HG03280 (cell line): ENCODE measurements at regions not wholly inside any gene's neighbourhood (a gene's known extent, or its start where the extent isn't known, plus 50 kb on each side); places are given as distances from the start of the nearest gene placed in this dataset.

Experiments
- ATAC-seq: cut with Tn5 transposase; IDR thresholded peaks from one replicate; pipeline ENCODE4 v1.9.1; 2021; ENCODE audit warnings: mild to moderate bottlenecking, moderate library complexity; ENCODE audit not compliant: unreplicated experiment

- no peak for ATAC-seq
Measured at GRCh38 chr10:53013201-53013810, 240.7 kb upstream of the MBL2 start.

GRCh38 chr10:53009961-53010907, 237.7 kb upstream of the MBL2 start:
- no peak for ATAC-seq

- no peak for ATAC-seq
Measured at GRCh38 chr10:53007527-53007842, 234.9 kb upstream of the MBL2 start.

GRCh38 chr10:53006663-53007526, 234.3 kb upstream of the MBL2 start:
- no peak for ATAC-seq

- ATAC-seq, result no peak
Measured at GRCh38 chr10:53005612-53006345, 233.2 kb upstream of the MBL2 start.

- ATAC-seq, result peak; percentile 39
Measured at GRCh38 chr10:53003094-53003493, 230.5 kb upstream of the MBL2 start.

- ATAC-seq, result no peak
Measured at GRCh38 chr10:52999681-53000080, 227.1 kb upstream of the MBL2 start.

- ATAC-seq, result no peak
Measured at GRCh38 chr10:52999258-52999657, 226.7 kb upstream of the MBL2 start.

- ATAC-seq, result no peak
Measured at GRCh38 chr10:52997007-52997406, 224.4 kb upstream of the MBL2 start.

GRCh38 chr10:52994370-52994769, 221.8 kb upstream of the MBL2 start:
- ATAC-seq, result no peak

GRCh38 chr10:52993109-52993508, 220.5 kb upstream of the MBL2 start:
- ATAC-seq, result no peak

- no peak for ATAC-seq
Measured at GRCh38 chr10:52992567-52992966, 220.0 kb upstream of the MBL2 start.

- ATAC-seq, result no peak
Measured at GRCh38 chr10:52988923-52989322, 216.3 kb upstream of the MBL2 start.

- no peak for ATAC-seq
Measured at GRCh38 chr10:52986125-52986524, 213.5 kb upstream of the MBL2 start.

- ATAC-seq, result no peak
Measured at GRCh38 chr10:52984169-52984568, 211.6 kb upstream of the MBL2 start.

- no peak for ATAC-seq
Measured at GRCh38 chr10:52979295-52979990, 206.9 kb upstream of the MBL2 start.

- no peak for ATAC-seq
Measured at GRCh38 chr10:52977581-52977980, 205.0 kb upstream of the MBL2 start.

- no peak for ATAC-seq
Measured at GRCh38 chr10:52967806-52968795, 195.5 kb upstream of the MBL2 start.

- no peak for ATAC-seq
Measured at GRCh38 chr10:52966904-52967303, 194.3 kb upstream of the MBL2 start.
